PC-3 (cell line): ENCODE measurements at regions not wholly inside any gene's neighbourhood (a gene's known extent, or its start where the extent isn't known, plus 50 kb on each side); places are given as distances from the start of the nearest gene placed in this dataset.

Source experiments
- ATAC-seq: fragments of 200-7000 bp; cut with Tn5 transposase; 2 replicates; pipeline ENCODE4 v1.9.1; 2020; ENCODE audit warnings: mild to moderate bottlenecking, moderate library complexity
- BruUV-seq: library from RNA; stranded (reverse); fragments of 400-500 nt; replicated peaks from 2 replicates; lab custom pipeline; 2021; lab: Mats Ljungman, UMichigan
- CTCF ChIA-PET: fragments of 300-600 bp; sonication (Branson Sonifier 250); formaldehyde crosslinking; loops from one replicate; lab custom pipeline; 2022; ENCODE audit warnings: antibody characterized with exemption; lab: Charles Lee
- POLR2A ChIA-PET: fragments of 300-600 bp; sonication (Branson Sonifier 250); formaldehyde crosslinking; loops from one replicate; lab custom pipeline; 2022; ENCODE audit warnings: antibody characterized with exemption; ENCODE audit not compliant: unreplicated experiment; lab: Charles Lee
- DNase-seq: peaks from one replicate; pipeline ENCODE4 v3.0.0-alpha.2; 2015
- H2AFZ ChIP-seq: fragments of 300-600 bp; sonication (generic); 2 replicates; pipeline ENCODE4 v1.6.0; 2016; ENCODE audit warnings: antibody characterized with exemption, low read length
- H3F3A ChIP-seq: fragments of 300-600 bp; sonication (generic); one replicate; pipeline ENCODE4 v1.6.0; 2017; ENCODE audit warnings: antibody characterized with exemption, low read length, control low read depth, mild to moderate bottlenecking; ENCODE audit not compliant: unreplicated experiment
- H3K27ac ChIP-seq: fragments of 300-600 bp; sonication (generic); 2 replicates; pipeline ENCODE4 v1.5.1; 2016; ENCODE audit warnings: mild to moderate bottlenecking, low read length
- H3K27me3 ChIP-seq: fragments of 300-600 bp; sonication (generic); 2 replicates; pipeline ENCODE4 v1.6.1; 2016; ENCODE audit warnings: low read length, mixed read lengths
- H3K36me3 ChIP-seq: fragments of 300-600 bp; sonication (generic); 2 replicates; pipeline ENCODE4 v1.6.1; 2016; ENCODE audit warnings: low read depth, mixed run types, low read length, mixed read lengths
- H3K4me1 ChIP-seq: fragments of 300-600 bp; sonication (generic); 2 replicates; pipeline ENCODE4 v1.5.1; 2016; ENCODE audit warnings: low read length; ENCODE audit not compliant: insufficient read depth
- H3K4me2 ChIP-seq: fragments of 300-600 bp; sonication (generic); 2 replicates; pipeline ENCODE4 v1.6.0; 2016; ENCODE audit warnings: low read length
- H3K4me3 ChIP-seq: fragments of 300-600 bp; sonication (generic); 2 replicates; pipeline ENCODE4 v1.5.1; 2016; ENCODE audit warnings: mild to moderate bottlenecking, low read length, mixed read lengths
- H3K79me2 ChIP-seq: fragments of 300-600 bp; sonication (generic); 2 replicates; pipeline ENCODE4 v1.6.1; 2017; ENCODE audit warnings: low read length, mixed read lengths
- H3K9ac ChIP-seq: fragments of 300-600 bp; sonication (generic); 2 replicates; pipeline ENCODE4 v1.6.0; 2016; ENCODE audit warnings: mild to moderate bottlenecking, low read length
- H3K9me2 ChIP-seq: fragments of 300-600 bp; sonication (generic); replicated peaks from 2 replicates; pipeline ENCODE4 v1.6.1; 2016; ENCODE audit warnings: mixed run types, low read length, mixed read lengths
- H3K9me3 ChIP-seq: fragments of 300-600 bp; sonication (generic); 2 replicates; pipeline ENCODE4 v1.6.1; 2016; ENCODE audit warnings: low read length, mixed read lengths
- H4K20me1 ChIP-seq: fragments of 300-600 bp; sonication (generic); 2 replicates; pipeline ENCODE4 v1.6.1; 2016; ENCODE audit warnings: low read length, mixed read lengths
- CTCF ChIP-seq: fragments of 300-600 bp; sonication (generic); conservative IDR thresholded peaks from 2 replicates; pipeline ENCODE4 v1.5.1; 2017; ENCODE audit warnings: antibody characterized with exemption, low read depth, mild to moderate bottlenecking, low read length
- EZH2 ChIP-seq: fragments of 300-600 bp; sonication (generic); IDR thresholded peaks from one replicate; pipeline ENCODE4 v1.6.1; 2017; ENCODE audit warnings: antibody characterized with exemption, mild to moderate bottlenecking, low read length; ENCODE audit not compliant: unreplicated experiment
- EZH2phosphoT487 ChIP-seq: fragments of 300-600 bp; sonication (generic); IDR thresholded peaks from 2 replicates; pipeline ENCODE4 v1.6.1; 2018; ENCODE audit warnings: mild to moderate bottlenecking, antibody characterized with exemption, low read length, borderline replicate concordance
- intact Hi-C: fragments of 100-400 bp; cut with micrococcal nuclease; formaldehyde crosslinking; loops from 2 replicates; pipeline ENCODE4 v1.9.0; 2023

- H3F3A ChIP-seq, result no peaks in the 10 kb centered on the region
- DNase-seq (no peak), ATAC-seq (no peak)
- H3K9me2 ChIP-seq, result no peaks in the 10 kb centered on the region
- POLR2A ChIA-PET, result interaction anchor here (0.6 kb wide), 1 partner anchor 240 kb away, joined by 4 read pairs; no protein-coding TSS in a partner anchor
- no peak for TF ChIP-seq EZH2phosphoT487
- no peak for TF ChIP-seq EZH2
- no peak for TF ChIP-seq CTCF
- no peaks in the 10 kb centered on the region for H3K79me2 ChIP-seq
- no peaks in the 10 kb centered on the region for H3K9me3 ChIP-seq
- no peaks in the 10 kb centered on the region for H4K20me1 ChIP-seq
- H2AFZ ChIP-seq, result no peak overlapping the region
- H3K4me2 ChIP-seq, result no peak overlapping the region
- CTCF ChIA-PET, result no interaction called here
- H3K9ac ChIP-seq, result no peak overlapping the region
- intact Hi-C loops, result no loop called here
- H3K27ac ChIP-seq, result no peak overlapping the region
- H3K36me3 ChIP-seq, result no peaks in the 10 kb centered on the region
- H3K27me3 ChIP-seq, result no peaks in the 10 kb centered on the region
- no peak overlapping the region for H3K4me3 ChIP-seq
- peaks cover 8% of the 10 kb centered on the region for H3K4me1 ChIP-seq
- BruUV-seq, result no TSS peak
These were observed 521.9 kb downstream of the PTPRC start for GRCh38 chr1:199160521-199161318.

- Histone ChIP-seq H3K9ac (no peak overlapping the region), H4K20me1 (no peaks in the 10 kb centered on the region), H3K79me2 (no peaks in the 10 kb centered on the region), H3K27me3 (no peaks in the 10 kb centered on the region), H3K9me2 (no peaks in the 10 kb centered on the region), H3K4me1 (peaks cover 8% of the 10 kb centered on the region), H3K9me3 (no peaks in the 10 kb centered on the region), H2AFZ (no peak overlapping the region), H3F3A (no peaks in the 10 kb centered on the region), H3K27ac (no peak overlapping the region), H3K36me3 (no peaks in the 10 kb centered on the region), H3K4me3 (no peak overlapping the region), H3K4me2 (no peak overlapping the region)
- ChIA-PET CTCF (no interaction called here), POLR2A (interaction anchor here (0.6 kb wide), 1 partner anchor 240 kb away, joined by 4 read pairs; no protein-coding TSS in a partner anchor)
- BruUV-seq, result no TSS peak
- ATAC-seq, result no peak
- DNase-seq, result no peak
- TF ChIP-seq CTCF (no peak), EZH2 (no peak), EZH2phosphoT487 (no peak)
- intact Hi-C loops, result no loop called here
These were observed 522.5 kb downstream of the PTPRC start for GRCh38 chr1:199161319-199161680.

GRCh38 chr1:199161766-199162303 is 523.0 kb downstream of the PTPRC start:
- DNase-seq, result no peak
- Histone ChIP-seq H3K27me3 (no peaks in the 10 kb centered on the region), H3F3A (no peaks in the 10 kb centered on the region), H3K36me3 (no peaks in the 10 kb centered on the region), H3K4me3 (no peak overlapping the region), H3K4me1 (peaks cover 7% of the 10 kb centered on the region), H3K79me2 (no peaks in the 10 kb centered on the region), H3K9ac (no peak overlapping the region), H4K20me1 (no peaks in the 10 kb centered on the region), H3K9me3 (no peaks in the 10 kb centered on the region), H3K9me2 (no peaks in the 10 kb centered on the region), H3K4me2 (no peak overlapping the region), H2AFZ (no peak overlapping the region), H3K27ac (no peak overlapping the region)
- POLR2A ChIA-PET, result no interaction called here
- BruUV-seq, result no TSS peak
- no peak for ATAC-seq
- TF ChIP-seq EZH2 (no peak), CTCF (no peak), EZH2phosphoT487 (no peak)
- intact Hi-C loops, result no loop called here
- CTCF ChIA-PET, result no interaction called here
